Right atrium auricular region (tissue), 2 donors: ENCODE measurements at regions not wholly inside any gene's neighbourhood (a gene's known extent, or its start where the extent isn't known, plus 50 kb on each side); places are given as distances from the start of the nearest gene placed in this dataset.

Experiments used
- DNase-seq: peaks from one replicate; pipeline ENCODE4 v3.0.0-alpha.2; 2019; ENCODE audit warnings: low spot score
- H3K27ac ChIP-seq, 2 donors: fragments of 200-600 bp; sonication (generic); 1 replicate in 1 of 2; 2 replicates in 1 of 2; pipeline ENCODE4 v1.5.1; 2016 to 2019
- H3K27me3 ChIP-seq, 2 donors: fragments of 200-600 bp; sonication (generic); one replicate each; pipeline versions ENCODE4 v1.5.1 to v1.6.0; 2017 to 2019
- H3K36me3 ChIP-seq: fragments of 200-600 bp; sonication (generic); one replicate; pipeline ENCODE4 v1.5.1; 2016
- H3K4me1 ChIP-seq, 2 donors: fragments of 200-600 bp; sonication (generic); one replicate each; pipeline versions ENCODE4 v1.5.1 to v1.6.0; 2017 to 2019
- H3K4me3 ChIP-seq, 2 donors: fragments of 200-600 bp; sonication (generic); 1 replicate in 1 of 2; 2 replicates in 1 of 2; pipeline ENCODE4 v1.5.1; 2017 to 2019; ENCODE audit warnings: mild to moderate bottlenecking in 1 of 2, moderate library complexity in 1 of 2
- H3K9me3 ChIP-seq, 2 donors: fragments of 200-600 bp; sonication (generic); one replicate each; pipeline ENCODE4 v1.5.1; 2019
- TF ChIP-seq, protein P1 (sequence below), 2 donors: fragments of 200-600 bp; sonication (generic); IDR thresholded peaks; one replicate each; pipeline ENCODE4 v1.5.1; 2019; ENCODE audit warnings: antibody characterized with exemption in 2 of 2

DNA sequence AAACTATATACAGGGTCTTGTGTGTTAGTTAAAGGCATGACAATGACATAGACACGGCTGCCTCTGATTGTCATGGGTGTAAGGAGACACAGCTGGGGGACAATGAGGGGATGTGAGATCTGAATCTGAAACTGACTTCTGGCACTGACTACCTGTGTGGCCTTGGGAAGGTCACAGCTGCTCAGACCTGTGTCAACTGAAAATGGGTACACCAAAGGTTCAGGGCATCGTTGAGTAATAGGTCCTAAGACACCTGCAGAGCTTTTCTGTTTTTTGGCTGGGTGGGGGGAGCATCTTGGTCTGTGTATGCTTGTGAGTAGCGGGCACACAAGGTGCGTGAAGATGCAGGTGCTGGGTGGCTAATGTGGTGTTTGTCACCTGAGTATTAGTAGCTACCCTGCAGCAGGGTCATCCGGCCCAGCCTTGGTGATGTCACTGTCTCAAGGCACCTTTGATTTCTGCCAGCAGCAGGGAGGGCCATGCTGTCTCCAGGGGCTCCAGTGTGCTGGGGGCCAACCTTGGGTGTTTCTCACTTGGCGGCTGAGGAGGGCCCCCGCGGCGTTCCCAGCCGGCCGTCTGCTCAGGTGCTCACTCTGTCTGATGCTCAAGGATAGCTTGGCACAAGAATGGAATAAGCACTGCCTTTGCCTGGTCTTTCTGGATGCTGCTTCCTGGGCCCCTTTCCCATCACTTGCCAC lies 53.1 kb upstream of the HS6ST1 start:
- no peak overlapping the region for H3K4me3 ChIP-seq
- no peaks in the 10 kb centered on the region for H3K36me3 ChIP-seq
- H3K27me3 ChIP-seq: no peaks in the 10 kb centered on the region
- no peaks in the 10 kb centered on the region for H3K4me1 ChIP-seq
- no peak overlapping the region for H3K27ac ChIP-seq
- no peak for DNase-seq
- TF ChIP-seq, protein P1, sequence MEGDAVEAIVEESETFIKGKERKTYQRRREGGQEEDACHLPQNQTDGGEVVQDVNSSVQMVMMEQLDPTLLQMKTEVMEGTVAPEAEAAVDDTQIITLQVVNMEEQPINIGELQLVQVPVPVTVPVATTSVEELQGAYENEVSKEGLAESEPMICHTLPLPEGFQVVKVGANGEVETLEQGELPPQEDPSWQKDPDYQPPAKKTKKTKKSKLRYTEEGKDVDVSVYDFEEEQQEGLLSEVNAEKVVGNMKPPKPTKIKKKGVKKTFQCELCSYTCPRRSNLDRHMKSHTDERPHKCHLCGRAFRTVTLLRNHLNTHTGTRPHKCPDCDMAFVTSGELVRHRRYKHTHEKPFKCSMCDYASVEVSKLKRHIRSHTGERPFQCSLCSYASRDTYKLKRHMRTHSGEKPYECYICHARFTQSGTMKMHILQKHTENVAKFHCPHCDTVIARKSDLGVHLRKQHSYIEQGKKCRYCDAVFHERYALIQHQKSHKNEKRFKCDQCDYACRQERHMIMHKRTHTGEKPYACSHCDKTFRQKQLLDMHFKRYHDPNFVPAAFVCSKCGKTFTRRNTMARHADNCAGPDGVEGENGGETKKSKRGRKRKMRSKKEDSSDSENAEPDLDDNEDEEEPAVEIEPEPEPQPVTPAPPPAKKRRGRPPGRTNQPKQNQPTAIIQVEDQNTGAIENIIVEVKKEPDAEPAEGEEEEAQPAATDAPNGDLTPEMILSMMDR (IDR thresholded peaks at IDR 0.05): no peak
- H3K9me3 ChIP-seq: no peaks in the 10 kb centered on the region

DNA sequence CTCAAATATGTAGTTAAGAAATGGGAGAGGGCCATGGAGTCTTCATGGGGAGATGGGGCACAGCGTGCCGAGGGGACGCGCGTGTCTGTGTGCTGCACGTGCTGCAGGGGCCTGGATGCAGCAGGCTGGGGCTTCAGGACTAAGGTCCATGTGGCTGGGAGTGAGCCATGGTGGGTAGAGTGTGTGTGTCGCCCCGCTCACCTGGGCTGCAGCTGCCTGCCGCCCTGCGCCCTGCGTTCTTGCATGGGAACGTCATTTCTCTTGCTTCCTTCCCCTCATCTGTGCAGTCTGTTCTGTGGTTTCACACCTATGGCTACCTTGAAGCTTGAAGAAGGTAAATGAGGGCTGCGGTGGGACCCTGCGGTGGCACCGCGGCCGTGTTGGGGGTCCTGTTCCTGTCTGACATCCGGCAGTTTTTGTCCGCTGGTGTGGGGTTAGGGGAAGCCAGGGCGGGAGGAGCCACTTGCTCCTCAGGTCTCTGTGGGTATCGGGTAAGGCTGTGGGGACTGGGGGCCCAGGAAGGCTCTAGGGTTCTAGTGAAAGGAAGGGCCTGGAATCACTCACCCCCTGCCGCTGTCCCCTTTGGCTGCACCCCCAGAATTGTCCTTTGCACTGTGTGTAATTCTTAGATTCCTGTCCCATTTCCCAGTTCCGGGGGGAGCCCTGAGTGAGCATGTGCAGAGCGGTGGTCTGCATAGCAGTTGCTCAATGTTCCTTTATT lies 54.1 kb upstream of the HS6ST1 start:
- H3K4me1 ChIP-seq: peaks cover 0 to 4% of the 10 kb centered on the region in 2 donors
- TF ChIP-seq, protein P1 (IDR thresholded peaks at IDR 0.05): no peak
- no peaks in the 10 kb centered on the region for H3K36me3 ChIP-seq
- H3K27ac ChIP-seq: no peak overlapping the region
- H3K9me3 ChIP-seq: no peaks in the 10 kb centered on the region
- H3K4me3 ChIP-seq: no peak overlapping the region
- no peak for DNase-seq
- no peaks in the 10 kb centered on the region for H3K27me3 ChIP-seq

DNA sequence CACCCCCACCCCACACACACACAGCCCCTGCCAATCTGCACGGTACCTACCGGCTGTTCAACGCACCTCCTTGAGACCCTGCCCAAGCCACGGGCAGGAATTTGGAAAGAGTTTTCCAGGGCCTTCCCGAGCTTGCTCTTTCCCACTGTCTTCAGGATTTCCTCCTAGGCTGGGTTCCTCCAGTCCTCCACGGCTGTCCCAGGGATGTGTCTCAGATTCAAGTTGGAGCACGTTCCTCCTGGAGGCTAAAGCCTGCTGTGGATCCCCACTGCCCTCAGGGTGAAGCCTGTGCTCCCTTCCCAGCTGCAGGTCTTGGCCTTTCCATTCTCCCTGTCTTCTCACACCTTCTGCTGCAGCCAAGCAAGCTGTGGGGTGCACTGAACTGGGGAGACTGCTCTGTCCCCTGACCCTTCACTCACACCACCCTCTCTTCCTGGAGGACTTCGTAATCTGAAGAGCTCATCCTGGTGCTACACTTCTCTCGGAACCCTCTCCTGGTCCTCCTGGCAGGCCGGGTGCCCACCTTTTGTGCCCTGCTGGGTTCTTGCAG lies 54.9 kb upstream of the HS6ST1 start:
- H3K4me1 ChIP-seq: peaks cover 0 to 12% of the 10 kb centered on the region in 2 donors
- TF ChIP-seq, protein P1 (IDR thresholded peaks at IDR 0.05): no peak

DNA sequence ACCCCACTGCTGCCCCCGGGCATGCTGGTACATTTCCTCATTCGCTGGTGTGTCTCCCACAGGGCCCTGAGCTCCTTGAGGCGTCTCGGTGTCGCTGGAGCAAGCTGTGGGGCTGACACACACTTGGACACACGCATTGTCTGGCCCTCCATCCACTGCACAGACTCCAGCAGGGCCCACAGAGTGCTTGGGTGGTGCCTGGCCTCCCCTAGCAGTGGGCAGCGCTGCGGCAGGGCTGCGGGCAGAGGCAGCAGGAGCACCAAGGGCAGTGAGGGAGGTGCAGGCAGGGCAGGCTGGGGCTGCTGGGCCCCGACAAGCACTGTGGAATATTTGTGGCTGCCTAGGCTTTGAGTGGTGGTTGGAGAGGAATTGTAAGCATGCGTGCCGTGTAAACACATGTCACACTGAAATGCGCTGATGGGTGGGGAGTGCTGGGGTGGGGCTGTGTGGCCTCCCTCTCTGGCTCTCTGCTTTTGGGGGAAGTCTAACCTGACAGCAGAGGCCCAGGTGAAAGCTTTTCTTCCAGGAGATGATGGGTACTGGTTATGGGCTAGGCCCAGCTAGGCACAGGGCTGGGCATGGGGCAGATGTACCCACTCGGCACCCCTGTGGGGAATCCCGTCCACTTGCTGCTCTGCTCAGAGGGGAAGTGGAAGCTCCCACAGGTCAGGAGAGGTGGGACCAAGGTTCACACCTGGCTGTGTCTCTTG lies 55.5 kb upstream of the HS6ST1 start:
- no peak overlapping the region for H3K27ac ChIP-seq
- DNase-seq: no peak
- TF ChIP-seq, protein P1 (IDR thresholded peaks at IDR 0.05): no peak
- no peaks in the 10 kb centered on the region for H3K27me3 ChIP-seq
- no peaks in the 10 kb centered on the region for H3K36me3 ChIP-seq
- no peaks in the 10 kb centered on the region for H3K9me3 ChIP-seq
- H3K4me3 ChIP-seq: no peak overlapping the region
- H3K4me1 ChIP-seq: peaks cover 0 to 18% of the 10 kb centered on the region in 2 donors

More for the DNA sequence above, 54.9 kb upstream of the HS6ST1 start:
- H3K27me3 ChIP-seq: no peaks in the 10 kb centered on the region
- no peak overlapping the region for H3K27ac ChIP-seq
- no peaks in the 10 kb centered on the region for H3K9me3 ChIP-seq
- no peak for DNase-seq
- no peak overlapping the region for H3K4me3 ChIP-seq
- no peaks in the 10 kb centered on the region for H3K36me3 ChIP-seq

DNA sequence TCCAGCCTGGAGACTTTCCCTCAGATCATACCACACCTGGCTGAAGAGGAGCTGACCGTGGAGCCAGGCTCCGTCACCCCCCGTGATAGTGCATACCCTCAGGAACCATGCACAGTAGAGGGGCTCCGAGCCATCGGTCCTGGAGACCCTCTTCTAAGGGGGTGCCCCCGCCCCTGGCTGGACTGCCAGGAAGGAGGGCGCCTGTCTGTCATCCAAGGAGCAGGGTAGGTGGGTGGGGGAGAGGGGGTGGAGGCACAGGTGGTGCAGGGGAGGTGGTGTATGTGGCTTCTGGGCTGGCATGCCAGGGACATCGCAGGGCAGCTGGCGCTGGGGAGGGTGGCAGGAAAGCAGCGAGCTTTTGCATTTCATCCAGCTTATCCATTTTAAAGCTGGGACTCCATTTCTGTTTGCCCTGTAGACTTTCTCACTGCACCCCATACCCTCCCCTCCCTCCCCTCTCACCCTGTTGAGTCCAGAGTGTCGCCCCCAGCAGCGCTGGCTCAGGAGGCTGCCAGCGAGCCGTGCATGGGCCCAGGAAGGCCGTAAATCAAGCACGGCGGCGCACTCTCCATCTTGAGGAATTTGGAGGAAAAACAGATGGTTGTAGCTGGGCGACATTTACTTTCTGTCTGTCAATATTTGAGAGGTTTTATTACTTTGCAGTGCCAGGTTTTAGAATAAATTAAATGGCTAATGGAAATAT lies 56.2 kb upstream of the HS6ST1 start:
- H3K4me1 ChIP-seq: peaks cover 0 to 25% of the 10 kb centered on the region in 2 donors
- no peaks in the 10 kb centered on the region for H3K9me3 ChIP-seq
- no peak overlapping the region for H3K4me3 ChIP-seq
- H3K36me3 ChIP-seq: no peaks in the 10 kb centered on the region
- H3K27me3 ChIP-seq: no peaks in the 10 kb centered on the region
- H3K27ac ChIP-seq: no peak overlapping the region
- TF ChIP-seq, protein P1 (IDR thresholded peaks at IDR 0.05): no peak
- DNase-seq: no peak
